ENCODE measurements at regions not wholly inside any gene's neighbourhood (a gene's known extent, or its start where the extent isn't known, plus 50 kb on each side); places are given as distances from the start of the nearest gene placed in this dataset.

GRCh38 chr5:152329761-152330283 is 75.3 kb downstream of the NMUR2 start:
- H3K27ac Mint-ChIP-seq, result no peak overlapping the region
- H3K27me3 Mint-ChIP-seq (ENCODE audit: low read depth, poor library complexity), result peaks cover 4% of the 10 kb centered on the region
- H3K36me3 Mint-ChIP-seq (ENCODE audit: low read depth), result no peaks in the 10 kb centered on the region
- TF ChIP-seq CTCF (IDR thresholded peaks at IDR 0.05), result no peak
- H3K9me3 Mint-ChIP-seq, result peaks cover 19% of the 10 kb centered on the region
- no peak overlapping the region for H3K4me3 Mint-ChIP-seq
- no peak for DNase-seq
- no peaks in the 10 kb centered on the region for H3K4me1 Mint-ChIP-seq

- Mint-ChIP-seq H3K4me3 (no peak overlapping the region), H3K27me3 (ENCODE audit: low read depth, poor library complexity) (peaks cover 4% of the 10 kb centered on the region), H3K27ac (no peak overlapping the region), H3K9me3 (peaks cover 25% of the 10 kb centered on the region), H3K36me3 (ENCODE audit: low read depth) (no peaks in the 10 kb centered on the region), H3K4me1 (no peaks in the 10 kb centered on the region)
- no peak for DNase-seq
- TF ChIP-seq CTCF (IDR thresholded peaks at IDR 0.05), result no peak
Observed at GRCh38 chr5:152329207-152329606, 75.9 kb downstream of the NMUR2 start.

- Mint-ChIP-seq H3K27ac (no peak overlapping the region), H3K36me3 (ENCODE audit: low read depth) (no peaks in the 10 kb centered on the region), H3K27me3 (ENCODE audit: low read depth, poor library complexity) (peaks cover 24% of the 10 kb centered on the region)
Observed at GRCh38 chr5:152315942-152316341, 89.1 kb downstream of the NMUR2 start.

GRCh38 chr5:152314196-152314829 is 90.8 kb downstream of the NMUR2 start:
- H3K36me3 Mint-ChIP-seq (ENCODE audit: low read depth), result no peaks in the 10 kb centered on the region
- H3K4me1 Mint-ChIP-seq, result no peaks in the 10 kb centered on the region
- H3K27ac Mint-ChIP-seq, result no peak overlapping the region
- DNase-seq, result no peak
- H3K4me3 Mint-ChIP-seq, result no peak overlapping the region
- H3K9me3 Mint-ChIP-seq, result no peaks in the 10 kb centered on the region
- peaks cover 20% of the 10 kb centered on the region for H3K27me3 Mint-ChIP-seq (ENCODE audit: low read depth, poor library complexity)
- TF ChIP-seq CTCF (IDR thresholded peaks at IDR 0.05), result no peak

More at GRCh38 chr5:152315942-152316341, 89.1 kb downstream of the NMUR2 start:
- no peak for DNase-seq
- TF ChIP-seq CTCF (IDR thresholded peaks at IDR 0.05), result no peak
- no peaks in the 10 kb centered on the region for H3K4me1 Mint-ChIP-seq
- H3K4me3 Mint-ChIP-seq, result no peak overlapping the region
- H3K9me3 Mint-ChIP-seq, result no peaks in the 10 kb centered on the region

GRCh38 chr5:152309926-152310450 is 95.1 kb downstream of the NMUR2 start:
- TF ChIP-seq CTCF (IDR thresholded peaks at IDR 0.05), result no peak
- DNase-seq, result no peak
- peaks cover 15% of the 10 kb centered on the region for H3K27me3 Mint-ChIP-seq (ENCODE audit: low read depth, poor library complexity)
- H3K4me1 Mint-ChIP-seq, result no peaks in the 10 kb centered on the region
- H3K36me3 Mint-ChIP-seq (ENCODE audit: low read depth), result no peaks in the 10 kb centered on the region
- H3K9me3 Mint-ChIP-seq, result peaks cover 5% of the 10 kb centered on the region
- H3K27ac Mint-ChIP-seq, result no peak overlapping the region
- H3K4me3 Mint-ChIP-seq, result no peak overlapping the region

GRCh38 chr5:152306386-152306785 is 98.7 kb downstream of the NMUR2 start:
- Mint-ChIP-seq H3K4me3 (no peak overlapping the region), H3K36me3 (ENCODE audit: low read depth) (no peaks in the 10 kb centered on the region), H3K4me1 (no peaks in the 10 kb centered on the region), H3K9me3 (peaks cover 5% of the 10 kb centered on the region), H3K27ac (no peak overlapping the region), H3K27me3 (ENCODE audit: low read depth, poor library complexity) (peaks cover 12% of the 10 kb centered on the region)
- TF ChIP-seq CTCF (IDR thresholded peaks at IDR 0.05), result no peak
- no peak for DNase-seq
